HEK293T (cell line): ENCODE measurements at regions not wholly inside any gene's neighbourhood (a gene's known extent, or its start where the extent isn't known, plus 50 kb on each side); places are given as distances from the start of the nearest gene placed in this dataset.

Experiments used
- ARNT ChIP-seq: fragments of 450-650 bp; IDR thresholded peaks from 2 replicates; pipeline ENCODE4 v1.6.1; 2017; ENCODE audit warnings: mild to moderate bottlenecking
- BHLHE40 ChIP-seq: fragments of 450-650 bp; IDR thresholded peaks from 2 replicates; pipeline ENCODE4 v1.6.1; 2016; ENCODE audit warnings: mild to moderate bottlenecking, moderate library complexity, borderline replicate concordance
- ELF4 ChIP-seq: fragments of 450-650 bp; IDR thresholded peaks from 2 replicates; pipeline ENCODE4 v1.6.1; 2017; ENCODE audit warnings: antibody characterized with exemption
- FOXA1 ChIP-seq: fragments of 450-650 bp; IDR thresholded peaks from 2 replicates; pipeline ENCODE4 v1.6.1; 2016; ENCODE audit warnings: mild to moderate bottlenecking
- L3MBTL2 ChIP-seq: fragments of 450-650 bp; conservative IDR thresholded peaks from 2 replicates; pipeline ENCODE4 v1.6.1; 2016; ENCODE audit warnings: mild to moderate bottlenecking
- SUZ12 ChIP-seq: fragments of 450-650 bp; IDR thresholded peaks from 2 replicates; pipeline ENCODE4 v1.6.1; 2016; ENCODE audit warnings: mild to moderate bottlenecking
- TARDBP ChIP-seq: fragments of 450-650 bp; IDR thresholded peaks from 2 replicates; pipeline ENCODE4 v1.6.1; 2016
- ZNF384 ChIP-seq: fragments of 450-650 bp; IDR thresholded peaks from 2 replicates; pipeline ENCODE4 v1.6.1; 2016

DNA sequence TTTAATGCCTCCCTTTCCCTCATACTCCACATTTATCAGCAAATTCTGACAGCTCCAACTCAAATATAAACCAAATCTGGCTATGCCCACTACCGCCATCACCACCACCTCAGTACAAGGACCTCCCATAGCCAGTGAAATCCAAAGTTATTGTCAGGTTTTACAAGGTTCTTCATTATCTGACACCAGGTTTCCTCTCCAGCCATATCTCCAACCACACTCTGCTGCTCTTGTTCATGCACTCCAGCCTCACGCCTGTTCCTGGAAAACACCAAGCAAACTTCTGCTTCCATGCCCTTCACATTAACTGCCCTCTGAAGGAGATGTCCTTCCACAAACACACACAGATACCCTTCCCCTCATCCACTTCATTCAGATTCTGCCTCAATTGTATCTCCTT is 102.2 kb upstream of the MIR17HG start:
- TF ChIP-seq L3MBTL2 (no peak), FOXA1 (no peak), SUZ12 (no peak), TARDBP (no peak), ZNF384 (no peak), ELF4 (no peak), ARNT (no peak), BHLHE40 (no peak)
